NCI-H510A treated with DMSO at 0.1 percent for 48 hours (cell line): ENCODE measurements at regions not wholly inside any gene's neighbourhood (a gene's known extent, or its start where the extent isn't known, plus 50 kb on each side); places are given as distances from the start of the nearest gene placed in this dataset.
A peak's percentile ranks its signal among the peaks of the same experiment; 100 is the strongest.

ENCODE experiments used
- DNase-seq: peaks from one replicate; lab custom pipeline; 2025; lab: John Stamatoyannopoulos, UW

GRCh38 chr20:52490711-52491430 is 299.3 kb upstream of the ZFP64 start:
- DNase-seq = peak; percentile 13

GRCh38 chr20:52484438-52484837 is 292.9 kb upstream of the ZFP64 start:
- DNase-seq = no peak

GRCh38 chr20:52483382-52483781 is 291.8 kb upstream of the ZFP64 start:
- no peak for DNase-seq

- no peak for DNase-seq
Measured at GRCh38 chr20:52482044-52482443, 290.5 kb upstream of the ZFP64 start.

- DNase-seq = peak; percentile 4
Measured at GRCh38 chr20:52481443-52481842, 289.9 kb upstream of the ZFP64 start.

GRCh38 chr20:52476074-52476750 is 284.6 kb upstream of the ZFP64 start:
- no peak for DNase-seq

GRCh38 chr20:52473186-52473585 is 281.6 kb upstream of the ZFP64 start:
- DNase-seq = no peak

- DNase-seq = no peak
Measured at GRCh38 chr20:52470561-52470960, 279.0 kb upstream of the ZFP64 start.

GRCh38 chr20:52469128-52469527 is 277.5 kb upstream of the ZFP64 start:
- DNase-seq = no peak

GRCh38 chr20:52465991-52466390 is 274.4 kb upstream of the ZFP64 start:
- DNase-seq = no peak

GRCh38 chr20:52461582-52461981 is 270.0 kb upstream of the ZFP64 start:
- no peak for DNase-seq

GRCh38 chr20:52459150-52459549 is 267.6 kb upstream of the ZFP64 start:
- no peak for DNase-seq

- no peak for DNase-seq
Measured at GRCh38 chr20:52457826-52458225, 266.2 kb upstream of the ZFP64 start.

- DNase-seq = no peak
Measured at GRCh38 chr20:52454660-52455059, 263.1 kb upstream of the ZFP64 start.

GRCh38 chr20:52448513-52449232 is 257.1 kb upstream of the ZFP64 start:
- peak; percentile 10 for DNase-seq

GRCh38 chr20:52447225-52447551 is 255.6 kb upstream of the ZFP64 start:
- no peak for DNase-seq

GRCh38 chr20:52446421-52447224 is 255.0 kb upstream of the ZFP64 start:
- DNase-seq = no peak

- no peak for DNase-seq
Measured at GRCh38 chr20:52444455-52444854, 252.9 kb upstream of the ZFP64 start.

- no peak for DNase-seq
Measured at GRCh38 chr20:52443874-52444273, 252.3 kb upstream of the ZFP64 start.

- no peak for DNase-seq
Measured at GRCh38 chr20:52441710-52442109, 250.1 kb upstream of the ZFP64 start.

- DNase-seq = no peak
Measured at GRCh38 chr20:52439375-52439774, 247.8 kb upstream of the ZFP64 start.

- no peak for DNase-seq
Measured at GRCh38 chr20:52438326-52438963, 246.9 kb upstream of the ZFP64 start.
